K562 (cell line): ENCODE measurements at regions not wholly inside any gene's neighbourhood (a gene's known extent, or its start where the extent isn't known, plus 50 kb on each side); places are given as distances from the start of the nearest gene placed in this dataset.

ENCODE experiments used
- BRF2 ChIP-seq: IDR thresholded peaks from 3 replicates; pipeline ENCODE4 v1.6.1; 2011; ENCODE audit warnings: borderline replicate concordance, mild to moderate bottlenecking; ENCODE audit not compliant: insufficient read length, insufficient read depth
- CBFA2T3 ChIP-seq: fragments of 450-650 bp; IDR thresholded peaks from 2 replicates; pipeline ENCODE4 v1.6.1; 2017
- CHD2 ChIP-seq: IDR thresholded peaks from 2 replicates; pipeline ENCODE4 v1.6.1; 2011; ENCODE audit warnings: low read depth, low read length
- CTCF ChIP-seq, 3 experiments: IDR thresholded peaks in 2 of 3; conservative IDR thresholded peaks in 1 of 3; 2 replicates each; pipeline ENCODE4 v1.5.1; 2011 to 2012; ENCODE audit warnings: low read length in 3 of 3, mild to moderate bottlenecking in 3 of 3, control low read depth in 2 of 3, improper control_type of control experiment in 1 of 3, inconsistent platforms in 1 of 3, low read depth in 1 of 3, mixed read lengths in 1 of 3, moderate library complexity in 1 of 3; ENCODE audit not compliant: insufficient read depth in 2 of 3
- HDAC2 ChIP-seq: fragments of 450-650 bp; IDR thresholded peaks from 2 replicates; pipeline ENCODE4 v1.6.1; 2016; ENCODE audit warnings: mild to moderate bottlenecking
- POLR2A ChIP-seq: fragments of 450-650 bp; conservative IDR thresholded peaks from 2 replicates; pipeline ENCODE4 v1.6.1; 2016
- RBM22 ChIP-seq: fragments of 200-400 bp; formaldehyde crosslinking; IDR thresholded peaks from 2 replicates; pipeline ENCODE4 v1.6.1; 2018; ENCODE audit warnings: low read length, low read depth; ENCODE audit not compliant: poor library complexity, severe bottlenecking
- SIN3B ChIP-seq: fragments of 450-650 bp; IDR thresholded peaks from 2 replicates; pipeline ENCODE4 v1.6.1; 2017; ENCODE audit warnings: low read depth, mild to moderate bottlenecking, moderate library complexity
- SMC3 ChIP-seq: conservative IDR thresholded peaks from 2 replicates; pipeline ENCODE4 v1.6.1; 2011; ENCODE audit warnings: low read depth, low read length, improper control_type of control experiment; ENCODE audit not compliant: insufficient read depth
- STAT6 ChIP-seq: sonication (generic); formaldehyde crosslinking; IDR thresholded peaks from 2 replicates; pipeline ENCODE4 v1.8.1; 2023; ENCODE audit warnings: mild to moderate bottlenecking, missing genetic modification reagents
- ZFP91 ChIP-seq: sonication (generic); formaldehyde crosslinking; IDR thresholded peaks from 2 replicates; pipeline ENCODE4 v1.8.0; 2022; ENCODE audit warnings: mild to moderate bottlenecking, missing genetic modification reagents
- ZNF274 ChIP-seq: IDR thresholded peaks from 2 replicates; pipeline ENCODE4 v1.6.1; 2011; ENCODE audit warnings: low read depth, mild to moderate bottlenecking, low read length, moderate library complexity, borderline replicate concordance
- ZNF280B ChIP-seq: fragments of 250-450 bp; sonication (Bioruptor Pico); IDR thresholded peaks from 2 replicates; pipeline ENCODE4 v1.5.1; 2021; ENCODE audit warnings: mild to moderate bottlenecking

- TF ChIP-seq SIN3B (no peak), CBFA2T3 (no peak), SMC3 (no peak), CHD2 (no peak), POLR2A (no peak), BRF2 (no peak), ZNF280B (CRISPR knock-in tag) (no peak), ZNF274 (no peak), CTCF (IDR thresholded peaks at IDR 0.05 in 2 of 3, conservative IDR thresholded peaks at IDR 0.05 in 1 of 3; ENCODE audit: insufficient read depth in 2 of 3, low read depth in 1 of 3, low read length in 3 of 3) (no peak), HDAC2 (no peak), STAT6 (CRISPR knock-in tag) (no peak), RBM22 (no peak), ZFP91 (no peak)
Measured at GRCh38 chr9:90476058-90476457, 166.6 kb downstream of the DIRAS2 start.
